Ramos (cell line): ENCODE measurements at regions not wholly inside any gene's neighbourhood (a gene's known extent, or its start where the extent isn't known, plus 50 kb on each side); places are given as distances from the start of the nearest gene placed in this dataset.
"Not testable (repeated sequence)": the region's sequence is repeated elsewhere in the genome, so short reads cannot be mapped to it uniquely, and the experiment has no call there.

ENCODE experiments used
- in situ Hi-C: fragments of 300-500 bp; cut with MboI; formaldehyde crosslinking; loops from one replicate; pipeline ENCODE4 v1.14.3; 2022; ENCODE audit warnings: low sequenced_read_pairs; ENCODE audit not compliant: unreplicated experiment

GRCh38 chr17:14595656-14596055, 294.8 kb downstream of the HS3ST3B1 start:
- in situ Hi-C loops = no loop called here

- in situ Hi-C loops = no loop called here
These were observed 293.8 kb downstream of the HS3ST3B1 start for GRCh38 chr17:14594690-14595089.

- in situ Hi-C loops = no loop called here
These were observed 293.1 kb downstream of the HS3ST3B1 start for GRCh38 chr17:14593956-14594355.

GRCh38 chr17:14590459-14591250, 289.8 kb downstream of the HS3ST3B1 start:
- in situ Hi-C loops = no loop called here

- in situ Hi-C loops = no loop called here
These were observed 284.2 kb downstream of the HS3ST3B1 start for GRCh38 chr17:14585099-14585498.

GRCh38 chr17:14582996-14583395, 282.1 kb downstream of the HS3ST3B1 start:
- in situ Hi-C loops = no loop called here

- in situ Hi-C loops = no loop called here
These were observed 280.4 kb downstream of the HS3ST3B1 start for GRCh38 chr17:14581186-14581830.

GRCh38 chr17:14580499-14580898, 279.6 kb downstream of the HS3ST3B1 start:
- in situ Hi-C loops = no loop called here

- in situ Hi-C loops = no loop called here
These were observed 278.8 kb downstream of the HS3ST3B1 start for GRCh38 chr17:14579716-14580115.

GRCh38 chr17:14575471-14575953, 274.6 kb downstream of the HS3ST3B1 start:
- in situ Hi-C loops = no loop called here

GRCh38 chr17:14560325-14560724, 259.4 kb downstream of the HS3ST3B1 start:
- in situ Hi-C loops = not testable (repeated sequence)

GRCh38 chr17:14559264-14560119, 258.6 kb downstream of the HS3ST3B1 start:
- in situ Hi-C loops = no loop called here

- in situ Hi-C loops = no loop called here
These were observed 256.6 kb downstream of the HS3ST3B1 start for GRCh38 chr17:14557480-14557879.

GRCh38 chr17:14553847-14554246, 253.0 kb downstream of the HS3ST3B1 start:
- in situ Hi-C loops = no loop called here

- in situ Hi-C loops = no loop called here
These were observed 251.4 kb downstream of the HS3ST3B1 start for GRCh38 chr17:14552306-14552705.

- in situ Hi-C loops = no loop called here
These were observed 246.7 kb downstream of the HS3ST3B1 start for GRCh38 chr17:14547556-14547955.

GRCh38 chr17:14547016-14547415, 246.1 kb downstream of the HS3ST3B1 start:
- in situ Hi-C loops = no loop called here

- in situ Hi-C loops = no loop called here
These were observed 244.4 kb downstream of the HS3ST3B1 start for GRCh38 chr17:14545156-14545906.

- in situ Hi-C loops = no loop called here
These were observed 240.8 kb downstream of the HS3ST3B1 start for GRCh38 chr17:14541714-14542113.

- in situ Hi-C loops = no loop called here
These were observed 238.9 kb downstream of the HS3ST3B1 start for GRCh38 chr17:14539801-14540200.
